ENCODE measurements at regions not wholly inside any gene's neighbourhood (a gene's known extent, or its start where the extent isn't known, plus 50 kb on each side); places are given as distances from the start of the nearest gene placed in this dataset.

GRCh38 chr3:99049164-99049563 is 147.7 kb upstream of the DCBLD2 start:
- Histone ChIP-seq H3K4me1 (ENCODE audit: insufficient read depth) (no peaks in the 10 kb centered on the region), H3K36me3 (replicated peaks; ENCODE audit: insufficient read depth, low read depth) (no peaks in the 10 kb centered on the region), H3K79me2 (no peaks in the 10 kb centered on the region), H3K4me3 (no peak overlapping the region), H3K27me3 (no peaks in the 10 kb centered on the region), H3K27ac (no peak overlapping the region), H3K4me2 (no peak overlapping the region), H2AFZ (no peak overlapping the region), H3K9me2 (replicated peaks; ENCODE audit: insufficient read depth) (no peaks in the 10 kb centered on the region), H3K9me3 (ENCODE audit: low read depth) (no peaks in the 10 kb centered on the region), H4K20me1 (ENCODE audit: insufficient read depth, poor library complexity, severe bottlenecking) (no peaks in the 10 kb centered on the region)
- no peak for DNase-seq (ENCODE audit: low spot score)
- TF ChIP-seq EZH2phosphoT487 (IDR thresholded peaks at IDR 0.05; ENCODE audit: low read depth, severe bottlenecking, unreplicated experiment) (no peak), CTCF (IDR thresholded peaks at IDR 0.05; ENCODE audit: poor library complexity) (no peak)
- WGBS (ENCODE audit: low lambda C conversion rate, missing lambda C conversion rate), result 61% methylated on average over 1 of the region's 1 CpG

- no peak overlapping the region for H2AFZ ChIP-seq
These were observed 140.3 kb upstream of the DCBLD2 start for GRCh38 chr3:99041747-99042146.

GRCh38 chr3:99031778-99032177 is 130.3 kb upstream of the DCBLD2 start:
- Histone ChIP-seq H3K79me2 (no peaks in the 10 kb centered on the region), H3K27ac (no peak overlapping the region), H3K9me2 (replicated peaks; ENCODE audit: insufficient read depth) (no peaks in the 10 kb centered on the region), H3K36me3 (replicated peaks; ENCODE audit: insufficient read depth, low read depth) (no peaks in the 10 kb centered on the region), H3K4me3 (no peak overlapping the region), H3K9me3 (ENCODE audit: low read depth) (no peaks in the 10 kb centered on the region), H3K4me2 (no peak overlapping the region), H3K4me1 (ENCODE audit: insufficient read depth) (no peaks in the 10 kb centered on the region), H2AFZ (no peak overlapping the region), H4K20me1 (ENCODE audit: insufficient read depth, poor library complexity, severe bottlenecking) (no peaks in the 10 kb centered on the region), H3K27me3 (no peaks in the 10 kb centered on the region)
- TF ChIP-seq EZH2phosphoT487 (IDR thresholded peaks at IDR 0.05; ENCODE audit: low read depth, severe bottlenecking, unreplicated experiment), result no peak
- TF ChIP-seq EZH2 (IDR thresholded peaks at IDR 0.05; ENCODE audit: borderline replicate concordance), result no peak
- TF ChIP-seq CTCF (IDR thresholded peaks at IDR 0.05; ENCODE audit: poor library complexity), result no peak
- DNase-seq (ENCODE audit: low spot score), result no peak
- 79% methylated on average over 4 of the region's 4 CpGs for WGBS (ENCODE audit: low lambda C conversion rate, missing lambda C conversion rate)

More at GRCh38 chr3:99041747-99042146, 140.3 kb upstream of the DCBLD2 start:
- H3K27me3 ChIP-seq, result no peaks in the 10 kb centered on the region
- no peaks in the 10 kb centered on the region for H3K79me2 ChIP-seq
- no peak for TF ChIP-seq CTCF (IDR thresholded peaks at IDR 0.05; ENCODE audit: poor library complexity)
- DNase-seq (ENCODE audit: low spot score), result no peak
- H3K36me3 ChIP-seq (replicated peaks; ENCODE audit: insufficient read depth, low read depth), result no peaks in the 10 kb centered on the region
- H3K4me2 ChIP-seq, result no peak overlapping the region
- H4K20me1 ChIP-seq (ENCODE audit: insufficient read depth, poor library complexity, severe bottlenecking), result no peaks in the 10 kb centered on the region
- 71% methylated on average over 2 of the region's 2 CpGs for WGBS (ENCODE audit: low lambda C conversion rate, missing lambda C conversion rate)
- H3K4me3 ChIP-seq, result no peak overlapping the region
- H3K27ac ChIP-seq, result no peak overlapping the region
- H3K4me1 ChIP-seq (ENCODE audit: insufficient read depth), result no peaks in the 10 kb centered on the region
- H3K9me3 ChIP-seq (ENCODE audit: low read depth), result no peaks in the 10 kb centered on the region
- no peaks in the 10 kb centered on the region for H3K9me2 ChIP-seq (replicated peaks; ENCODE audit: insufficient read depth)

GRCh38 chr3:99023590-99024192 is 122.2 kb upstream of the DCBLD2 start:
- Histone ChIP-seq H4K20me1 (ENCODE audit: insufficient read depth, poor library complexity, severe bottlenecking) (no peaks in the 10 kb centered on the region), H3K9me2 (replicated peaks; ENCODE audit: insufficient read depth) (no peaks in the 10 kb centered on the region), H3K27me3 (no peaks in the 10 kb centered on the region), H3K9me3 (ENCODE audit: low read depth) (no peaks in the 10 kb centered on the region), H3K4me3 (no peak overlapping the region), H3K79me2 (no peaks in the 10 kb centered on the region), H3K36me3 (replicated peaks; ENCODE audit: insufficient read depth, low read depth) (no peaks in the 10 kb centered on the region), H3K27ac (no peak overlapping the region), H2AFZ (no peak overlapping the region), H3K4me1 (ENCODE audit: insufficient read depth) (no peaks in the 10 kb centered on the region), H3K4me2 (no peak overlapping the region)
- peak; percentile 34 for DNase-seq (ENCODE audit: low spot score)
- WGBS (ENCODE audit: low lambda C conversion rate, missing lambda C conversion rate), result 24% methylated on average over 2 of the region's 2 CpGs
- TF ChIP-seq CTCF (IDR thresholded peaks at IDR 0.05; ENCODE audit: poor library complexity) (peak; percentile 70), EZH2phosphoT487 (IDR thresholded peaks at IDR 0.05; ENCODE audit: low read depth, severe bottlenecking, unreplicated experiment) (no peak), EZH2 (IDR thresholded peaks at IDR 0.05; ENCODE audit: borderline replicate concordance) (no peak)
